Left lung (tissue), 4 donors: ENCODE measurements at regions not wholly inside any gene's neighbourhood (a gene's known extent, or its start where the extent isn't known, plus 50 kb on each side); places are given as distances from the start of the nearest gene placed in this dataset.

Source experiments
- ATAC-seq: fragments of 200-7000 bp; cut with Tn5 transposase; one replicate; pipeline ENCODE4 v1.9.1; 2020; ENCODE audit warnings: moderate library complexity
- DNase-seq, 4 donors: peaks; one replicate each; pipeline ENCODE4 v3.0.0-alpha.2; 2013 to 2020
- H3K27ac ChIP-seq, 2 donors: fragments of 200-600 bp; sonication (generic) in 1 of 2; one replicate each; pipeline versions ENCODE4 v1.5.0 to v1.8.0; 2020 to 2021
- H3K27me3 ChIP-seq, 2 donors: fragments of 200-600 bp; sonication (generic) in 1 of 2; one replicate each; pipeline versions ENCODE4 v1.5.0 to v1.8.0; 2020 to 2021
- H3K36me3 ChIP-seq, 2 donors: fragments of 200-600 bp; sonication (generic) in 1 of 2; one replicate each; pipeline versions ENCODE4 v1.5.0 to v1.8.0; 2020 to 2021
- H3K4me1 ChIP-seq, 2 donors: fragments of 200-600 bp; one replicate each; pipeline ENCODE4 v1.8.0; 2021
- H3K4me3 ChIP-seq, 2 donors: fragments of 200-600 bp; sonication (generic) in 1 of 2; one replicate each; pipeline versions ENCODE4 v1.5.0 to v1.8.0; 2020 to 2021; ENCODE audit warnings: mild to moderate bottlenecking in 1 of 2
- H3K9me3 ChIP-seq, 2 donors: fragments of 200-600 bp; sonication (generic) in 1 of 2; one replicate each; pipeline versions ENCODE4 v1.5.0 to v1.8.0; 2020 to 2021
- intact Hi-C, 2 donors: fragments of 100-400 bp; cut with DNase I; formaldehyde crosslinking; loops; one replicate each; pipeline versions ENCODE4 v1.11.2 to v1.14.2; 2022
- TF ChIP-seq, protein P1 (sequence below), 2 donors: fragments of 200-600 bp; sonication (generic) in 1 of 2; IDR thresholded peaks; one replicate each; pipeline versions ENCODE4 v1.5.0 to v1.8.0; 2021; ENCODE audit warnings: antibody characterized with exemption in 2 of 2
- donor health status: DM: no; HTN: yes; CAD: no.
- donor health status: DM: no; HTN: no; CAD: no.

DNA sequence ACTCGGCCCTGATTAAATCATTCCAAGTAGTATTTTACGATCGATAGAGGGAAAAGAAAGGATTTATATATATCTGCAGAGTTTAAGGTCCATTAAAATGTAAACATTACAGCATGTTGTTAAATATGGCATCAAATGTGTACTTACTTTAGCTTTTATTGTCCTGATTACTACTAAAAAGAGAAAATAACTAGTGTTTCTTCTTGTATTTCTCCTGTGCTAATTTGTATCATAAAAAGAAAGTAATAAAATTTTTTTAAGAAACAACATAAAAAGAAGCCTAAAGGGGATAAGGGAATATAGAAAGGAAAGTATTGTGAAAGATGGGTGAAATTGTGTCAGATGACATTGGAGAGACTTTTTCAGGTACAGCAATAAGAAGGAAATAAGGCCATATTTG lies 300.3 kb upstream of the ARSJ start:
- no peaks in the 10 kb centered on the region for H3K9me3 ChIP-seq
- no peak overlapping the region for H3K27ac ChIP-seq
- intact Hi-C loops: no loop called here
- DNase-seq (no peak), ATAC-seq (no peak)
- H3K27me3 ChIP-seq: no peaks in the 10 kb centered on the region
- TF ChIP-seq, protein P1, sequence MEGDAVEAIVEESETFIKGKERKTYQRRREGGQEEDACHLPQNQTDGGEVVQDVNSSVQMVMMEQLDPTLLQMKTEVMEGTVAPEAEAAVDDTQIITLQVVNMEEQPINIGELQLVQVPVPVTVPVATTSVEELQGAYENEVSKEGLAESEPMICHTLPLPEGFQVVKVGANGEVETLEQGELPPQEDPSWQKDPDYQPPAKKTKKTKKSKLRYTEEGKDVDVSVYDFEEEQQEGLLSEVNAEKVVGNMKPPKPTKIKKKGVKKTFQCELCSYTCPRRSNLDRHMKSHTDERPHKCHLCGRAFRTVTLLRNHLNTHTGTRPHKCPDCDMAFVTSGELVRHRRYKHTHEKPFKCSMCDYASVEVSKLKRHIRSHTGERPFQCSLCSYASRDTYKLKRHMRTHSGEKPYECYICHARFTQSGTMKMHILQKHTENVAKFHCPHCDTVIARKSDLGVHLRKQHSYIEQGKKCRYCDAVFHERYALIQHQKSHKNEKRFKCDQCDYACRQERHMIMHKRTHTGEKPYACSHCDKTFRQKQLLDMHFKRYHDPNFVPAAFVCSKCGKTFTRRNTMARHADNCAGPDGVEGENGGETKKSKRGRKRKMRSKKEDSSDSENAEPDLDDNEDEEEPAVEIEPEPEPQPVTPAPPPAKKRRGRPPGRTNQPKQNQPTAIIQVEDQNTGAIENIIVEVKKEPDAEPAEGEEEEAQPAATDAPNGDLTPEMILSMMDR (IDR thresholded peaks at IDR 0.05): no peak
- H3K4me1 ChIP-seq: no peaks in the 10 kb centered on the region
- H3K36me3 ChIP-seq: no peaks in the 10 kb centered on the region
- no peak overlapping the region for H3K4me3 ChIP-seq

DNA sequence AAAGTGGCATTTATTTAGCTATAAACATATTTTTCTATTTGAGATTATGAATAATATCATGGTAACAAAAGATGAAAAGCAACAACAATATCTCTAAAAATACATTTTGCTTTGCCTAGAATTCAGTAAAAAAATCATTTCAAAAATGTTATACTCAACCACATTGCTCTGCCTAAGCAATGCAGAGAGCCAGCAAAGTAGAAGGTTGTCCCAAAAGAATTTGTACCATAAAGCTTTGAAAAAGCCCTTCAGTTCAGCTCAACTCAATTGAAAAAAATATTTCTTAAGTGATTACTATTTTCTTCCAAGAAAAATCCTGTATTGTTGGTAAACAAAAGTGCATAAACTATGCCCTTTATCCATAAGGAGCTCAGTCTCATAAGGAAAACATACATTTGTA lies 301.2 kb upstream of the ARSJ start:
- Histone ChIP-seq H3K36me3 (no peaks in the 10 kb centered on the region), H3K27ac (no peak overlapping the region), H3K4me1 (no peaks in the 10 kb centered on the region), H3K9me3 (no peaks in the 10 kb centered on the region), H3K4me3 (no peak overlapping the region), H3K27me3 (no peaks in the 10 kb centered on the region)
- ATAC-seq (no peak), DNase-seq (no peak)
- TF ChIP-seq, protein P1 (IDR thresholded peaks at IDR 0.05): no peak
- intact Hi-C loops: no loop called here

DNA sequence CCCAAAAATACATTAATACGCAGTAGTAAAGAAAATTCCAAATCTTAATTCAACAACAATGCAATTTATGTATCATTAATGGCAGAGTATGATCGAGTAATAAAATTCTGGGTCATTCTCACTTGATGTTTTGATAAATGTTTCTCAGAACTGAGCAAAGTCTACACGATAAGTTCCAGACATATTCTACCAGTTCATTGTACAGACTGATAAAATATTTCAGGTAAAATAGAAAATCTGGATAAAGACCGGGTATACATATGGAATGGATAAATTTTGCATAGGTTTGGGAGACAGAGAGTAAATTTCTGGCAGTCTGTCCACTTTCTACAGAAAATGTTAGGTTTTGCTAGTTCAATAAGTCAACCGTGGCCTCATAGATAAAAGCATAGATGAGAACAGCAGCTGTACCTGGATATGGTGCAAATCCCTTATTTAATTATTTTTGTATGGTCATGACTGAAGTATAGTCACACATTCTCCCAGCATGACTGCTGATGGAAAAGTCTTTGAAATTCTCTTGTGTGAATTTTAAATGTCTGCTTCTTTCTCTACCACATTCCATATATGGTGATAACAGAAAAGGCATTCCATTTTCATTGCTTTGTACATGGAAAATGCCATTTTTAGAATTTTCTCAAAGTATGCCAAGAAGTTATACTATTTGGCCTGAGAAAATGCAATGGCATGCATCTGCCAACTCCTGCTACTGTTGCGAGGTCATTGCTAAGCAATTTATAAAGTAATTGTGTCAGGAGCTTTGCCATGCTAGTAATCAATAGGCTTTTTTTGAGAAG lies 301.9 kb upstream of the ARSJ start:
- Histone ChIP-seq H3K36me3 (no peaks in the 10 kb centered on the region), H3K4me3 (no peak overlapping the region), H3K27me3 (no peaks in the 10 kb centered on the region), H3K9me3 (no peaks in the 10 kb centered on the region), H3K27ac (no peak overlapping the region), H3K4me1 (no peaks in the 10 kb centered on the region)
- DNase-seq: no peak
- intact Hi-C loops: no loop called here
- no peak for ATAC-seq
- TF ChIP-seq, protein P1 (IDR thresholded peaks at IDR 0.05): no peak

DNA sequence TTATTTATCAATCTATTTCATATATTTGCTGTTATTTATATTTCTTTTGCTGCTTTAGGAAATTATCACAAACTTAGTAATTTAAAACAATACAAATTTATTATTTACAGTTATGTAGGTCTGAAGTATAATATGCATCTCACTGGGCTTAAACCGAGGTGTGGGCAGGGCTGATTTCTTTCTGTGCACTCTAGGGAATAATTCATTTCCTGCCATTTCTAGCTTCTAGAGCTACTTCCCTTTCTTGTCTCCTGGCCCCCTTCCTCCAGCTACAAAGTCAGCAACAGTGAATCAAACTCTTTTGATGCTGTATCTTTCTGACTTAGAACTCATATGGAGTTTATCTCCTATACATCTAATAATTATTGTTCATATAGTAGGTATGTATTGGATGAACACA lies 303.5 kb upstream of the ARSJ start:
- ATAC-seq (no peak), DNase-seq (no peak)
- Histone ChIP-seq H3K4me1 (no peaks in the 10 kb centered on the region), H3K9me3 (no peaks in the 10 kb centered on the region), H3K36me3 (no peaks in the 10 kb centered on the region), H3K27ac (no peak overlapping the region), H3K4me3 (no peak overlapping the region), H3K27me3 (no peaks in the 10 kb centered on the region)
- intact Hi-C loops: no loop called here
- TF ChIP-seq, protein P1 (IDR thresholded peaks at IDR 0.05): no peak

DNA sequence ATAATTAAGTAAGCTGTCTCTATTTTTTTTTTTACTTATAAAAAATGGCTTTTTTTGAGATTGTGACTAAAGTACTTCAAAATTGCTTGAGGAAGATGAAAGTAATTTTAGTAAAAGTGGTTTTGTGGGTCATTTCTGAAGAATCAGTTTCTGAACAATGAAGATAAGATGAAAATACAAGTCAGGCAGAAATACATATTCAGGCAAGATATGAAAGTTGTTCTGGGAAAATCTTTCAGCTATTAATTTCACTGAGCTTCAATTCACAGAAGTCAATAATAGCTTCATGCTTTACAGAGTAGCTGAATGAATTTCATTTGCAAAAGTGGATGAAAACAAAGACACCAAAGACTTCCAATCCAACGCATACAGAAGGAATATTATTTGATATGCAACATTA lies 305.2 kb upstream of the ARSJ start:
- Histone ChIP-seq H3K9me3 (no peaks in the 10 kb centered on the region), H3K4me1 (no peaks in the 10 kb centered on the region), H3K36me3 (no peaks in the 10 kb centered on the region), H3K27ac (no peak overlapping the region), H3K4me3 (no peak overlapping the region), H3K27me3 (no peaks in the 10 kb centered on the region)
- TF ChIP-seq, protein P1 (IDR thresholded peaks at IDR 0.05): no peak
- intact Hi-C loops: no loop called here
- ATAC-seq (no peak), DNase-seq (no peak)
